Hepatocyte (in vitro differentiated cells): ENCODE measurements at regions not wholly inside any gene's neighbourhood (a gene's known extent, or its start where the extent isn't known, plus 50 kb on each side); places are given as distances from the start of the nearest gene placed in this dataset.
"Not testable (repeated sequence)": the region's sequence is repeated elsewhere in the genome, so short reads cannot be mapped to it uniquely, and the experiment has no call there.

Source experiments
- EZH2 ChIP-seq: fragments of 200-600 bp; sonication (generic); IDR thresholded peaks from 2 replicates; pipeline ENCODE4 v1.6.1; 2016; ENCODE audit warnings: antibody characterized with exemption, mild to moderate bottlenecking, borderline replicate concordance
- EZH2phosphoT487 ChIP-seq: fragments of 200-600 bp; sonication (generic); IDR thresholded peaks from one replicate; pipeline ENCODE4 v1.6.1; 2018; ENCODE audit warnings: antibody characterized with exemption, mild to moderate bottlenecking, low read depth, moderate library complexity; ENCODE audit not compliant: unreplicated experiment, severe bottlenecking
- TF ChIP-seq, protein P1 (sequence below): fragments of 200-600 bp; sonication (generic); IDR thresholded peaks from 2 replicates; pipeline ENCODE4 v1.5.1; 2016; ENCODE audit warnings: antibody characterized with exemption, mild to moderate bottlenecking; ENCODE audit not compliant: poor library complexity

DNA sequence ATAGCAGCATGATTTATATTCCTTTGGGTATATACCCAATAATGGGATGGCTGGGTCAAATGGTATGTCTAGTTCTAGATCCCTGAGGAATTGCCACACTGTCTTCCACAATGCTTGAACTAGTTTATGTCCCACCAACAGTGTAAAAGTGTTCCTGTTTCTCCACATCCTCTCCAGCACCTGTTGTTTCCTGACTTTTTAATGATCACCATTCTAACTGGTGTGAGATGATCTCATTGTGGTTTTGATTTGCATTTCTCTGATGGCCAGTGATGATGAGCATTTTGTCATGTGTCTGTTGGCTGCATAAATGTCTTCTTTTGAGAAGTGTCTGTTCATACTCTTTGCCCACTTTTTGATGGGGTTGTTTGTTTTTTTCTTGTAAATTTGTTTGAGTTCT is 54.0 kb upstream of the GPR89A start:
- TF ChIP-seq, protein P1, sequence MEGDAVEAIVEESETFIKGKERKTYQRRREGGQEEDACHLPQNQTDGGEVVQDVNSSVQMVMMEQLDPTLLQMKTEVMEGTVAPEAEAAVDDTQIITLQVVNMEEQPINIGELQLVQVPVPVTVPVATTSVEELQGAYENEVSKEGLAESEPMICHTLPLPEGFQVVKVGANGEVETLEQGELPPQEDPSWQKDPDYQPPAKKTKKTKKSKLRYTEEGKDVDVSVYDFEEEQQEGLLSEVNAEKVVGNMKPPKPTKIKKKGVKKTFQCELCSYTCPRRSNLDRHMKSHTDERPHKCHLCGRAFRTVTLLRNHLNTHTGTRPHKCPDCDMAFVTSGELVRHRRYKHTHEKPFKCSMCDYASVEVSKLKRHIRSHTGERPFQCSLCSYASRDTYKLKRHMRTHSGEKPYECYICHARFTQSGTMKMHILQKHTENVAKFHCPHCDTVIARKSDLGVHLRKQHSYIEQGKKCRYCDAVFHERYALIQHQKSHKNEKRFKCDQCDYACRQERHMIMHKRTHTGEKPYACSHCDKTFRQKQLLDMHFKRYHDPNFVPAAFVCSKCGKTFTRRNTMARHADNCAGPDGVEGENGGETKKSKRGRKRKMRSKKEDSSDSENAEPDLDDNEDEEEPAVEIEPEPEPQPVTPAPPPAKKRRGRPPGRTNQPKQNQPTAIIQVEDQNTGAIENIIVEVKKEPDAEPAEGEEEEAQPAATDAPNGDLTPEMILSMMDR: not testable (repeated sequence)
- not testable (repeated sequence) for TF ChIP-seq EZH2, EZH2phosphoT487
